ENCODE measurements at regions not wholly inside any gene's neighbourhood (a gene's known extent, or its start where the extent isn't known, plus 50 kb on each side); places are given as distances from the start of the nearest gene placed in this dataset.

GRCh38 chr1:59066236-59066635 is 230.7 kb upstream of the FGGY start:
- no peak for DNase-seq

- no peak for DNase-seq
Observed at GRCh38 chr1:59070610-59071009, 226.3 kb upstream of the FGGY start.

- DNase-seq, result no peak
Observed at GRCh38 chr1:59071289-59071688, 225.6 kb upstream of the FGGY start.

GRCh38 chr1:59071876-59072582 is 224.9 kb upstream of the FGGY start:
- no peak for DNase-seq

- DNase-seq, result no peak
Observed at GRCh38 chr1:59072583-59072947, 224.3 kb upstream of the FGGY start.

GRCh38 chr1:59074598-59074997 is 222.3 kb upstream of the FGGY start:
- no peak for DNase-seq

GRCh38 chr1:59075021-59075420 is 221.9 kb upstream of the FGGY start:
- no peak for DNase-seq

GRCh38 chr1:59076612-59077011 is 220.3 kb upstream of the FGGY start:
- DNase-seq, result no peak

- no peak for DNase-seq
Observed at GRCh38 chr1:59077466-59078069, 219.3 kb upstream of the FGGY start.

- no peak for DNase-seq
Observed at GRCh38 chr1:59078070-59078800, 218.7 kb upstream of the FGGY start.

GRCh38 chr1:59078866-59079265 is 218.0 kb upstream of the FGGY start:
- DNase-seq, result no peak

GRCh38 chr1:59079434-59080140 is 217.3 kb upstream of the FGGY start:
- DNase-seq, result no peak

- no peak for DNase-seq
Observed at GRCh38 chr1:59081181-59081580, 215.7 kb upstream of the FGGY start.

GRCh38 chr1:59081795-59082194 is 215.1 kb upstream of the FGGY start:
- DNase-seq, result no peak

GRCh38 chr1:59083946-59084865 is 212.7 kb upstream of the FGGY start:
- DNase-seq, result peak; percentile 62

GRCh38 chr1:59085101-59085500 is 211.8 kb upstream of the FGGY start:
- no peak for DNase-seq

- DNase-seq, result no peak
Observed at GRCh38 chr1:59089036-59089798, 207.7 kb upstream of the FGGY start.

- DNase-seq, result no peak
Observed at GRCh38 chr1:59089922-59090457, 206.9 kb upstream of the FGGY start.

- DNase-seq, result no peak
Observed at GRCh38 chr1:59092126-59092525, 204.8 kb upstream of the FGGY start.

- DNase-seq, result no peak
Observed at GRCh38 chr1:59094001-59094400, 202.9 kb upstream of the FGGY start.

- DNase-seq, result no peak
Observed at GRCh38 chr1:59096501-59096900, 200.4 kb upstream of the FGGY start.

Measured in activated CD8-positive, alpha-beta memory T cell treated with anti-CD3 and anti-CD28 coated beads for 24 hours (primary cell).